Mucosa of descending colon (tissue), 3 donors: ENCODE measurements at regions not wholly inside any gene's neighbourhood (a gene's known extent, or its start where the extent isn't known, plus 50 kb on each side); places are given as distances from the start of the nearest gene placed in this dataset.

Source experiments
- ATAC-seq: fragments of 200-7000 bp; cut with Tn5 transposase; one replicate; pipeline ENCODE4 v1.9.1; 2020; ENCODE audit warnings: mild to moderate bottlenecking, moderate library complexity
- DNase-seq, 3 donors: peaks; one replicate each; pipeline ENCODE4 v3.0.0-alpha.2; 2020
- H3K36me3 ChIP-seq: fragments of 200-600 bp; one replicate; pipeline ENCODE4 v1.8.0; 2021; ENCODE audit warnings: low read depth, mild to moderate bottlenecking
- H3K4me1 ChIP-seq: fragments of 200-600 bp; one replicate; pipeline ENCODE4 v1.8.0; 2021; ENCODE audit warnings: low read depth, mild to moderate bottlenecking
- H3K4me3 ChIP-seq: fragments of 200-600 bp; one replicate; pipeline ENCODE4 v1.8.0; 2021; ENCODE audit warnings: mild to moderate bottlenecking
- H3K9me3 ChIP-seq: fragments of 200-600 bp; one replicate; pipeline ENCODE4 v1.8.0; 2021; ENCODE audit warnings: mild to moderate bottlenecking
- CTCF ChIP-seq: fragments of 200-600 bp; IDR thresholded peaks from one replicate; pipeline ENCODE4 v1.8.0; 2022; ENCODE audit warnings: antibody characterized with exemption, mild to moderate bottlenecking
- intact Hi-C, 2 donors: fragments of 100-400 bp; cut with DNase I in 1 of 2; cut with micrococcal nuclease in 1 of 2; formaldehyde crosslinking; loops; one replicate each; pipeline versions ENCODE4 v1.11.0 to v1.11.1; 2022; cut with DNase I, micrococcal nuclease
- donor health status: DM: no; HTN: no; CAD: no; lungs with moderate emphysema.
- donor health status: DM: no; HTN: no; CAD: no.
- donor health status: DM: no; HTN: yes; CAD: no.

GRCh38 chr9:79237861-79238260 lies 333.9 kb upstream of the TLE4 start:
- no peak for DNase-seq
- no peaks in the 10 kb centered on the region for H3K9me3 ChIP-seq
- no peak overlapping the region for H3K4me3 ChIP-seq
- TF ChIP-seq CTCF, result no peak
- intact Hi-C loops, result no loop called here
- no peaks in the 10 kb centered on the region for H3K36me3 ChIP-seq
- H3K4me1 ChIP-seq, result no peaks in the 10 kb centered on the region
- ATAC-seq, result no peak

- intact Hi-C loops, result no loop called here
- Histone ChIP-seq H3K36me3 (no peaks in the 10 kb centered on the region), H3K4me1 (no peaks in the 10 kb centered on the region), H3K4me3 (no peak overlapping the region), H3K9me3 (no peaks in the 10 kb centered on the region)
- DNase-seq, result no peak
- TF ChIP-seq CTCF, result no peak
- no peak for ATAC-seq
Observed at GRCh38 chr9:79240774-79241173, 331.0 kb upstream of the TLE4 start.

- DNase-seq (no peak), ATAC-seq (no peak)
- Histone ChIP-seq H3K36me3 (no peaks in the 10 kb centered on the region), H3K4me3 (no peak overlapping the region), H3K4me1 (no peaks in the 10 kb centered on the region), H3K9me3 (no peaks in the 10 kb centered on the region)
- intact Hi-C loops, result no loop called here
- no peak for TF ChIP-seq CTCF
Observed at GRCh38 chr9:79242489-79242888, 329.3 kb upstream of the TLE4 start.

- DNase-seq (no peak), ATAC-seq (no peak)
- no peak for TF ChIP-seq CTCF
- no peak overlapping the region for H3K4me3 ChIP-seq
- intact Hi-C loops, result no loop called here
- no peaks in the 10 kb centered on the region for H3K9me3 ChIP-seq
- no peaks in the 10 kb centered on the region for H3K4me1 ChIP-seq
- no peaks in the 10 kb centered on the region for H3K36me3 ChIP-seq
Observed at GRCh38 chr9:79246170-79246569, 325.6 kb upstream of the TLE4 start.

GRCh38 chr9:79247021-79247420 lies 324.7 kb upstream of the TLE4 start:
- no peak for DNase-seq

More at GRCh38 chr9:79247021-79247420, 324.7 kb upstream of the TLE4 start:
- intact Hi-C loops, result no loop called here
- H3K36me3 ChIP-seq, result no peaks in the 10 kb centered on the region
- no peaks in the 10 kb centered on the region for H3K4me1 ChIP-seq
- no peaks in the 10 kb centered on the region for H3K9me3 ChIP-seq
- TF ChIP-seq CTCF, result no peak
- ATAC-seq, result no peak
- no peak overlapping the region for H3K4me3 ChIP-seq
